Sigmoid colon (tissue), 6 donors: ENCODE measurements at regions not wholly inside any gene's neighbourhood (a gene's known extent, or its start where the extent isn't known, plus 50 kb on each side); places are given as distances from the start of the nearest gene placed in this dataset.
"Not testable (repeated sequence)": the region's sequence is repeated elsewhere in the genome, so short reads cannot be mapped to it uniquely, and the experiment has no call there.

ENCODE experiments used
- DNase-seq: peaks from one replicate; pipeline ENCODE4 v3.0.0-alpha.2; 2019
- H3K27ac ChIP-seq, 4 donors: fragments of 200-600 bp; sonication (generic); one replicate each; pipeline ENCODE4 v1.5.1; 2016 to 2019; ENCODE audit warnings: mild to moderate bottlenecking in 1 of 4
- H3K27me3 ChIP-seq, 3 donors: fragments of 200-600 bp; sonication (generic); one replicate each; pipeline ENCODE4 v1.5.1; 2019; ENCODE audit warnings: mild to moderate bottlenecking in 1 of 3
- H3K36me3 ChIP-seq, 4 donors: fragments of 200-600 bp; sonication (generic); one replicate each; pipeline ENCODE4 v1.5.1; 2016 to 2019
- H3K4me1 ChIP-seq, 4 donors: fragments of 200-600 bp; sonication (generic); one replicate each; pipeline ENCODE4 v1.5.1; 2017 to 2019
- H3K4me3 ChIP-seq, 4 donors: fragments of 200-600 bp; sonication (generic); one replicate each; pipeline ENCODE4 v1.5.1; 2017 to 2019; ENCODE audit warnings: mild to moderate bottlenecking in 2 of 4, moderate library complexity in 1 of 4
- H3K9me3 ChIP-seq, 4 donors: fragments of 200-600 bp in 3 of 4; sonication (generic) in 3 of 4; one replicate each; pipeline versions ENCODE4 v1.5.1 to v1.6.1; 2013 to 2019
- EP300 ChIP-seq, 4 donors: sonication (generic); formaldehyde crosslinking; IDR thresholded peaks; one replicate each; pipeline ENCODE4 v1.6.1; 2017; ENCODE audit warnings: antibody characterized with exemption in 4 of 4
- POLR2A ChIP-seq, 2 donors: fragments of 450-650 bp; IDR thresholded peaks; one replicate each; pipeline ENCODE4 v1.6.1; 2016; ENCODE audit warnings: antibody characterized with exemption in 2 of 2, mild to moderate bottlenecking in 2 of 2, moderate library complexity in 2 of 2
- POLR2AphosphoS5 ChIP-seq, 4 donors: sonication (generic); formaldehyde crosslinking; IDR thresholded peaks; one replicate each; pipeline ENCODE4 v1.6.1; 2017; ENCODE audit warnings: antibody characterized with exemption in 4 of 4
- WGBS, 2 donors: extraction: QIAGEN DNeasy Blood & Tissue Kit; methylation state at CpG; one replicate each; pipeline ENCODE4 v1.1.7; 2013; 5-methylcytosine and 5-hydroxymethylcytosine counted together
- intact Hi-C: fragments of 100-400 bp; cut with DNase I; formaldehyde crosslinking; loops from one replicate; pipeline ENCODE4 v1.15.1; 2023
- TF ChIP-seq, protein P1 (sequence below), 4 experiments: fragments of 450-650 bp in 3 of 4; fragments of 200-600 bp in 1 of 4; IDR thresholded peaks; one replicate each; pipeline ENCODE4 v1.5.1; 2016 to 2019; ENCODE audit warnings: antibody characterized with exemption in 4 of 4, mild to moderate bottlenecking in 3 of 4, moderate library complexity in 2 of 4
- donor health status: healthy with polysubstance abuse.
- donor health status: healthy.

DNA sequence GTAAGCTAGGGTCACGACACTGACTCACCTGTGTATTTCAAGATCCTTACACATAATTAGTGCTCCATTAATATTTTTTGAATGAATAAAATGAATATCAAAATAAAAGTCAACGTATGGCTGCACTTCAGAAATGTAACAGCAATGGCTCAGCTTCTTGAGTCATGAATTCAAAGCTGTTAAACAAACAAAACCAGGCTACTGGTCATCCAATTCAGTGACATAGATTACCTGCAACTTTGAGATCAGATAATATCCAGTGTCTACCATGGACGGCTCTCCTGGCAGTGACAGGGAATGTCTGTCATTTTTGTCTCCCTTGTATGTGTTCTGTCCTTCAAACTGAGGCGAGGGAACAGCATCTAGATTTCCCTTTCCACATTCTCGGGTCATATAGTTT, 225.6 kb downstream of the EFCAB11 start:
- no peak for TF ChIP-seq POLR2AphosphoS5 (IDR thresholded peaks at IDR 0.05)
- no peak for TF ChIP-seq POLR2A (IDR thresholded peaks at IDR 0.05)
- TF ChIP-seq, protein P1, sequence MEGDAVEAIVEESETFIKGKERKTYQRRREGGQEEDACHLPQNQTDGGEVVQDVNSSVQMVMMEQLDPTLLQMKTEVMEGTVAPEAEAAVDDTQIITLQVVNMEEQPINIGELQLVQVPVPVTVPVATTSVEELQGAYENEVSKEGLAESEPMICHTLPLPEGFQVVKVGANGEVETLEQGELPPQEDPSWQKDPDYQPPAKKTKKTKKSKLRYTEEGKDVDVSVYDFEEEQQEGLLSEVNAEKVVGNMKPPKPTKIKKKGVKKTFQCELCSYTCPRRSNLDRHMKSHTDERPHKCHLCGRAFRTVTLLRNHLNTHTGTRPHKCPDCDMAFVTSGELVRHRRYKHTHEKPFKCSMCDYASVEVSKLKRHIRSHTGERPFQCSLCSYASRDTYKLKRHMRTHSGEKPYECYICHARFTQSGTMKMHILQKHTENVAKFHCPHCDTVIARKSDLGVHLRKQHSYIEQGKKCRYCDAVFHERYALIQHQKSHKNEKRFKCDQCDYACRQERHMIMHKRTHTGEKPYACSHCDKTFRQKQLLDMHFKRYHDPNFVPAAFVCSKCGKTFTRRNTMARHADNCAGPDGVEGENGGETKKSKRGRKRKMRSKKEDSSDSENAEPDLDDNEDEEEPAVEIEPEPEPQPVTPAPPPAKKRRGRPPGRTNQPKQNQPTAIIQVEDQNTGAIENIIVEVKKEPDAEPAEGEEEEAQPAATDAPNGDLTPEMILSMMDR (IDR thresholded peaks at IDR 0.05): no peak
- no peak for TF ChIP-seq EP300 (IDR thresholded peaks at IDR 0.05)
- Histone ChIP-seq H3K4me1 (peaks cover 0 to 11% (median 7%) of the 10 kb centered on the region in 4 donors), H3K9me3 (peaks cover 0 to 3% (median 0%) of the 10 kb centered on the region in 4 donors), H3K27me3 (no peaks in the 10 kb centered on the region), H3K27ac (no peak overlapping the region), H3K36me3 (no peaks in the 10 kb centered on the region), H3K4me3 (no peak overlapping the region)
- WGBS, 2 donors: 93 to 94% methylated on average over 5 of the region's 5 CpGs
- intact Hi-C loops: no loop called here
- no peak for DNase-seq

DNA sequence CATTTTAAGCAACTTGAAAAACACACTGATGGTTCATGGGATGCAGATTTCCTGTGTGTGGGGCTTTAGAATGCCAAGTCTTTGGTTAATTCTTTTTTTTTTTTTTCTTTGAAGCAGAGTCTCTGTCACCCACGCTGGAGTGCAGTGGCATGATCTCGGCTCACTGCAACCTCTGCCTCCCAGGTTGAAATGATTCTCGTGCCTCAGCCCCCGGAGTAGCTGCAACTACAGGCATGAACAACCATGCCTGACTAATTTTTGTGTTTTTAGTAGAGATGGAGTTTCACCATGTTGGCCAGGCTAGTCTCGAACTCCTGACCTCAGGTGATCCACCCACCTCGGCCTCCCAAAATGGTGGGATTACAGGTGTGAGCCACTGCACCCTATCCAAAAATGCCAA, 228.3 kb downstream of the EFCAB11 start:
- H3K4me1 ChIP-seq: peaks cover 0 to 11% (median 7%) of the 10 kb centered on the region in 4 donors
- H3K9me3 ChIP-seq, intact Hi-C loops, H3K4me3 ChIP-seq, H3K27ac ChIP-seq, H3K27me3 ChIP-seq, DNase-seq, H3K36me3 ChIP-seq: not testable (repeated sequence)
- 78 to 95% methylated on average over 6 of the region's 6 CpGs for WGBS, 2 donors

DNA sequence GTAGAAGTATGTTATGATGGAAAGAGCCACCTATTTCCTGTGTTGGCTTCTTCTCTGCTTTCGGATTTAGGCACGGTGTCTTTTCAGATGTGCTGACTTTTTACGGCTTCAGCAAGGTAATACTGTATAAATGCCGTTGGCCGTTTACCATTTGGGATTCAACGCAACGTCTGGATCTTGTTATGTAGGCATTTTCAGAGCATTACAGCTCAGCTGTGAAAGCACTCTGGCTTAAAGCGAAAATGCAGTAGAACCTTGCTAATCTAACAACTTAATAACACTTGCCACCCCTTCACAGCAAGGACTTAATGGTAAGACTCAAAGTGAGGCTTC, 229.9 kb downstream of the EFCAB11 start:
- no peak for DNase-seq
- peaks cover 0 to 11% (median 7%) of the 10 kb centered on the region in 4 donors for H3K4me1 ChIP-seq
- no peaks in the 10 kb centered on the region for H3K9me3 ChIP-seq
- no peaks in the 10 kb centered on the region for H3K36me3 ChIP-seq
- peak overlapping the region in 1 of 4 donors; percentile 7 for H3K27ac ChIP-seq
- intact Hi-C loops: no loop called here
- peak overlapping the region in 3 of 4 donors; percentile 22 to 36 (median 36) for H3K4me3 ChIP-seq
- 31 to 63% methylated on average over 8 of the region's 8 CpGs for WGBS, 2 donors
- TF ChIP-seq POLR2A (IDR thresholded peaks at IDR 0.05) (no peak), POLR2AphosphoS5 (IDR thresholded peaks at IDR 0.05) (no peak), EP300 (IDR thresholded peaks at IDR 0.05) (no peak)
- TF ChIP-seq, protein P1 (IDR thresholded peaks at IDR 0.05): no peak
- no peaks in the 10 kb centered on the region for H3K27me3 ChIP-seq

DNA sequence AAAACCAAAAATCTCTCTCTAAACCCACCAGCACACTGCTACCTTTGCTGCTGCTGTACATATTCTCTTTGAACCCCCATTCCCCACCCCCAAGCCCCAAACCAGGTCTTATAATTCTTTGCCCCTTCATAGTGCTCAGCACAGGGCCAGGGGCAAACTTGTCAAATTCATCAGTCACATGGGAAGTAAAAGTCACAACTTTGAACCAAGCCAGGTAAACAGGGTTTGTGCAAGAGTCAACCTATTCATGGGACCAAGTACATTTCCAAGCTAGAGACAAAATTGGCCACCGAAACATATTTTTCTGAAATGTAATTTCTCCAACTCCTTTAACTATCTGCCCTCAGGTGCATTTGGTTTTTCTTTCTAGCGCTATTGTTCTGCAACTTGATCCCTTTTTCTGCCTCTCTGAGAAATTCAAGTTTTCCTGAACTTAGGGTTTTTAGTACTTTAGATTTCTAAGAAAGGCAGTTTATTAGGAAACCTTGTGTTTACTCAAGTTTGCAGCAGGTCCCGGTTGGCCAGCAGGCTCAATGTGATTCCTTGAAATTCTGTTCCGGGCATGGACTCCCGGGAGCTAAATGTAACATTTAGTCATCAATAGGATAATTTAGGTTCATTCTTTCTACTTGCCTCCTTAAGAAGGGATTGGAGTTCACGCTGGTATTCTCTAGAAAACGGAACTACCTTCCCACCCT, 230.5 kb downstream of the EFCAB11 start:
- Histone ChIP-seq H3K27me3 (no peaks in the 10 kb centered on the region), H3K4me3 (peak overlapping the region in 3 of 4 donors; percentile 22 to 36 (median 36)), H3K9me3 (no peaks in the 10 kb centered on the region), H3K27ac (peak overlapping the region in 1 of 4 donors; percentile 7), H3K4me1 (peaks cover 0 to 11% (median 7%) of the 10 kb centered on the region in 4 donors), H3K36me3 (no peaks in the 10 kb centered on the region)
- intact Hi-C loops: no loop called here
- 43 to 60% methylated on average over 7 of the region's 7 CpGs for WGBS, 2 donors
- no peak for DNase-seq
- TF ChIP-seq POLR2AphosphoS5 (IDR thresholded peaks at IDR 0.05): no peak
- TF ChIP-seq EP300 (IDR thresholded peaks at IDR 0.05): no peak
- TF ChIP-seq POLR2A (IDR thresholded peaks at IDR 0.05): no peak
- TF ChIP-seq, protein P1 (IDR thresholded peaks at IDR 0.05): no peak

DNA sequence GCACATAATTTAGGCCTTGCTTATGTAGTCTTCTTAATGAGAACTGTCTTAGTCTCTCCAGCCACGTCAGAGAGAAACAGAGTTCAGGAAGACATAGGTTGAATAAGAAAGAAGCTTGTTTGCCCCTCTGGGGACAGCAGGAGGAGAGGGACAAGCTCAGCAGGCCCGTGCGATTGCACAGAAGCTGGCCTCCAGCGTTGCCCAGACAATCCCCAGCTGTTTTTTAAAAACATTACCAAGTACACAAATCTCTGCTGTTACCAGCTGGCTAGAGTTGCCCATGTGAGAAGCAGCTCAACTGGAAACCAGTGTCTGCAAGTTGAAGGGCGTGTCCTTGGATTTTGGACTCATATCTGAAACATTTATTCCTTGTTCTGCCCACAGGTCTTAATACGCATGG, 232.6 kb downstream of the EFCAB11 start:
- no peaks in the 10 kb centered on the region for H3K9me3 ChIP-seq
- no peaks in the 10 kb centered on the region for H3K27me3 ChIP-seq
- intact Hi-C loops: no loop called here
- H3K4me3 ChIP-seq: no peak overlapping the region
- 29 to 57% methylated on average over 6 of the region's 6 CpGs for WGBS, 2 donors
- no peaks in the 10 kb centered on the region for H3K36me3 ChIP-seq
- no peak overlapping the region for H3K27ac ChIP-seq
- DNase-seq: no peak
- H3K4me1 ChIP-seq: peaks cover 0 to 11% (median 7%) of the 10 kb centered on the region in 4 donors
- no peak for TF ChIP-seq POLR2AphosphoS5 (IDR thresholded peaks at IDR 0.05)
- TF ChIP-seq, protein P1 (IDR thresholded peaks at IDR 0.05): no peak
- TF ChIP-seq POLR2A (IDR thresholded peaks at IDR 0.05): no peak
- no peak for TF ChIP-seq EP300 (IDR thresholded peaks at IDR 0.05)
